ENCODE measurements at regions not wholly inside any gene's neighbourhood (a gene's known extent, or its start where the extent isn't known, plus 50 kb on each side); places are given as distances from the start of the nearest gene placed in this dataset.

DNA sequence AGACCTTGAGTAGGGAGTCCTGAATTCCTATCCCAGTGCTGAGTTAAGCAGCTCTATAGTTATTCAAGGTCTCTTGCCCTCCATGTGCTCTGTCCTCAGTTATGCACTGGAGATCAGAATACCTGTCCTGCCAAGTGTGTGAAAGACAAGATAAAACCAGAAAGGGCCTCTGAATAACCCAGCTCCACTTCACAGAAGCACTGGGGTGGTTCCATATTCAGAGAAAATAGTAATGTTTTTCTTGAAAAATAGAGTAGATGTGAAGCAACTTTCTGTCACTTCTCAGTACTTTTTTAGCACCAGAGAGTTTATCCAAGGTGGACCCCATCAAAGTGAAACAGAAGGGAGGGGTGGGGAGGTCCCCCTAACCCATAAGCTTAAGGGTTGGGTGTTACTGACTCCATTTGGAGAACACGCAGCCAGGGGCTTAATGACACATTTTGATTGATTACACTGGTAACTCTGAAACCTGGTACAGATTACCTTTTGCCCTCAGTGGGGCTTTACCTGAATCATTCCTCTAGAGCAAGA lies 509.8 kb upstream of the JARID2 start (continued):
- 0 out of 2 replicates have a peak, but pooled peaks have one; percentile 27 for TF ChIP-seq NR2F1 (conservative IDR thresholded peaks at IDR 0.05)
- no peak for TF ChIP-seq TCF7 (IDR thresholded peaks at IDR 0.05; ENCODE audit: borderline replicate concordance)
- TF ChIP-seq, protein P1, sequence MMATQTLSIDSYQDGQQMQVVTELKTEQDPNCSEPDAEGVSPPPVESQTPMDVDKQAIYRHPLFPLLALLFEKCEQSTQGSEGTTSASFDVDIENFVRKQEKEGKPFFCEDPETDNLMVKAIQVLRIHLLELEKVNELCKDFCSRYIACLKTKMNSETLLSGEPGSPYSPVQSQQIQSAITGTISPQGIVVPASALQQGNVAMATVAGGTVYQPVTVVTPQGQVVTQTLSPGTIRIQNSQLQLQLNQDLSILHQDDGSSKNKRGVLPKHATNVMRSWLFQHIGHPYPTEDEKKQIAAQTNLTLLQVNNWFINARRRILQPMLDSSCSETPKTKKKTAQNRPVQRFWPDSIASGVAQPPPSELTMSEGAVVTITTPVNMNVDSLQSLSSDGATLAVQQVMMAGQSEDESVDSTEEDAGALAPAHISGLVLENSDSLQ (IDR thresholded peaks at IDR 0.05): peak; percentile 86
- TF ChIP-seq, protein P2, sequence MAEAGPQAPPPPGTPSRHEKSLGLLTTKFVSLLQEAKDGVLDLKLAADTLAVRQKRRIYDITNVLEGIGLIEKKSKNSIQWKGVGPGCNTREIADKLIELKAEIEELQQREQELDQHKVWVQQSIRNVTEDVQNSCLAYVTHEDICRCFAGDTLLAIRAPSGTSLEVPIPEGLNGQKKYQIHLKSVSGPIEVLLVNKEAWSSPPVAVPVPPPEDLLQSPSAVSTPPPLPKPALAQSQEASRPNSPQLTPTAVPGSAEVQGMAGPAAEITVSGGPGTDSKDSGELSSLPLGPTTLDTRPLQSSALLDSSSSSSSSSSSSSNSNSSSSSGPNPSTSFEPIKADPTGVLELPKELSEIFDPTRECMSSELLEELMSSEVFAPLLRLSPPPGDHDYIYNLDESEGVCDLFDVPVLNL (IDR thresholded peaks at IDR 0.05; ENCODE audit: low read depth, low read length): no peak
- no peak for TF ChIP-seq CREB1 (IDR thresholded peaks at IDR 0.05; ENCODE audit: low read depth)
- 0 out of 2 replicates have a peak, but pooled peaks have one; percentile 18 for TF ChIP-seq IKZF1 (conservative IDR thresholded peaks at IDR 0.05)
- no peak for TF ChIP-seq YY1 (IDR thresholded peaks at IDR 0.05; ENCODE audit: low read depth, low read length)
- TF ChIP-seq MXI1 (IDR thresholded peaks at IDR 0.05; ENCODE audit: low read depth, low read length): no peak
- no peak for TF ChIP-seq CHD1 (IDR thresholded peaks at IDR 0.05; ENCODE audit: low read depth, low read length)

DNA sequence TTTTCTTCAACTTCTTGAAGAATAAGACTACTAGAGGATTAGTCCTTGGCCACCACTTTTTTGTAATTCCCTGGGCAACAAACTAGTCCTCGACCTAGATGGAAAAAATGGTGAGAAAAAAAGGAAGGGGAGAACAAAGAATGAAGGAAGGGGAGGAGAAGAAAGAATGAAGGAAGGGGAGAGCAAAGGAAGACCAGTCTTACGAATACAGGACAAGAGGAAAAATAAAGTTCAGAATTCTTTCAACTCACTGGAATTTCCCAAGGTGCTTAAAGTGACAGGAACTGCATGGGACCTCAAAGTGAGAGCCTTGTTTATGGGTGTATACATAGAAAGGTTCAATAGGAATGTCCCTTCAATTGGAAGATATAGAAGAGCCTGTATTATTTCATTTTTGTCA lies 509.3 kb upstream of the JARID2 start:
- Histone ChIP-seq H3K4me2 (ENCODE audit: control insufficient read depth, insufficient read depth) (no peak overlapping the region), H3K4me1 (ENCODE audit: control insufficient read depth, insufficient read depth, low read length) (peaks cover 38% of the 10 kb centered on the region), H3K4me3 (no peak overlapping the region), H3K36me3 (ENCODE audit: control insufficient read depth in 2 of 2, insufficient read depth in 2 of 2, low read length in 1 of 2) (no peaks in the 10 kb centered on the region), H3K27me3 (replicated peaks in 1 of 2; ENCODE audit: control insufficient read depth in 2 of 2, insufficient read depth in 2 of 2, low read length in 1 of 2) (no peaks in the 10 kb centered on the region), H2AFZ (ENCODE audit: control insufficient read depth, low read depth, low read length) (no peak overlapping the region), H3K9ac (ENCODE audit: control insufficient read depth, insufficient read depth, low read length) (no peak overlapping the region), H4K20me1 (ENCODE audit: control insufficient read depth, insufficient read depth) (no peaks in the 10 kb centered on the region), H3K27ac (ENCODE audit: control insufficient read depth, insufficient read depth) (no peak overlapping the region), H3K79me2 (ENCODE audit: control insufficient read depth, insufficient read depth, low read length) (no peaks in the 10 kb centered on the region), H3K9me3 (replicated peaks; ENCODE audit: control insufficient read depth, insufficient read depth, low read length) (no peaks in the 10 kb centered on the region; the same call in 2 of the 3 replicates)
- DNase-seq (ENCODE audit: low read depth, low spot score) (no peak), ATAC-seq (no peak), FAIRE-seq (no peak)
- TF ChIP-seq SUZ12 (IDR thresholded peaks at IDR 0.05; ENCODE audit: unreplicated experiment) (no peak), IKZF2 (IDR thresholded peaks at IDR 0.05) (peak in 1 of 2 experiments; percentile 5; a peak in 1 of 4 replicates), SIX5 (IDR thresholded peaks at IDR 0.05; ENCODE audit: low read depth, low read length, severe bottlenecking) (no peak), STAT3 (IDR thresholded peaks at IDR 0.05; ENCODE audit: low read depth, low read length) (0 out of 2 replicates have a peak, but pooled peaks have one; percentile 21), CHD4 (IDR thresholded peaks at IDR 0.05) (no peak)
- TF ChIP-seq, protein P3, sequence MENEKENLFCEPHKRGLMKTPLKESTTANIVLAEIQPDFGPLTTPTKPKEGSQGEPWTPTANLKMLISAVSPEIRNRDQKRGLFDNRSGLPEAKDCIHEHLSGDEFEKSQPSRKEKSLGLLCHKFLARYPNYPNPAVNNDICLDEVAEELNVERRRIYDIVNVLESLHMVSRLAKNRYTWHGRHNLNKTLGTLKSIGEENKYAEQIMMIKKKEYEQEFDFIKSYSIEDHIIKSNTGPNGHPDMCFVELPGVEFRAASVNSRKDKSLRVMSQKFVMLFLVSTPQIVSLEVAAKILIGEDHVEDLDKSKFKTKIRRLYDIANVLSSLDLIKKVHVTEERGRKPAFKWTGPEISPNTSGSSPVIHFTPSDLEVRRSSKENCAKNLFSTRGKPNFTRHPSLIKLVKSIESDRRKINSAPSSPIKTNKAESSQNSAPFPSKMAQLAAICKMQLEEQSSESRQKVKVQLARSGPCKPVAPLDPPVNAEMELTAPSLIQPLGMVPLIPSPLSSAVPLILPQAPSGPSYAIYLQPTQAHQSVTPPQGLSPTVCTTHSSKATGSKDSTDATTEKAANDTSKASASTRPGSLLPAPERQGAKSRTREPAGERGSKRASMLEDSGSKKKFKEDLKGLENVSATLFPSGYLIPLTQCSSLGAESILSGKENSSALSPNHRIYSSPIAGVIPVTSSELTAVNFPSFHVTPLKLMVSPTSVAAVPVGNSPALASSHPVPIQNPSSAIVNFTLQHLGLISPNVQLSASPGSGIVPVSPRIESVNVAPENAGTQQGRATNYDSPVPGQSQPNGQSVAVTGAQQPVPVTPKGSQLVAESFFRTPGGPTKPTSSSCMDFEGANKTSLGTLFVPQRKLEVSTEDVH (IDR thresholded peaks at IDR 0.05; ENCODE audit: low read depth, partially characterized antibody): no peak
- ChIA-PET POLR2A (no interaction called here), RAD21 (ENCODE audit: unreplicated experiment) (interaction anchor here (0.6 to 1.2 kb wide), 3 partner anchors 22 to 141 kb away, joined by 3 to 4 read pairs (median 4); no protein-coding TSS in a partner anchor), CTCF (interaction anchor here (1.4 kb wide), 1 partner anchor 25 kb away, joined by 4 read pairs; no protein-coding TSS in a partner anchor), SMC1A (ENCODE audit: uncharacterized antibody, unreplicated experiment) (interaction anchor here (0.7 to 1.7 kb wide), 8 partner anchors 11 to 434 kb away, joined by 3 to 9 read pairs (median 4); no protein-coding TSS in a partner anchor)
- in situ Hi-C loops (cut with MboI): no loop called here
- no TSS peak for BruUV-seq (replicated peaks)
- intact Hi-C loops (cut with micrococcal nuclease; ENCODE audit: unreplicated experiment): loop anchor here (5.0 to 10.0 kb wide), 2 partner anchors 418 to 511 kb away; partner anchors contain the start of gene JARID2
- WGBS (ENCODE audit: insufficient coverage, insufficient replicate concordance, low lambda C conversion rate, missing lambda C conversion rate): 57% methylated on average over 2 of the region's 2 CpGs

Data from GM12878 (cell line).